ENCODE measurements at regions not wholly inside any gene's neighbourhood (a gene's known extent, or its start where the extent isn't known, plus 50 kb on each side); places are given as distances from the start of the nearest gene placed in this dataset.

DNA sequence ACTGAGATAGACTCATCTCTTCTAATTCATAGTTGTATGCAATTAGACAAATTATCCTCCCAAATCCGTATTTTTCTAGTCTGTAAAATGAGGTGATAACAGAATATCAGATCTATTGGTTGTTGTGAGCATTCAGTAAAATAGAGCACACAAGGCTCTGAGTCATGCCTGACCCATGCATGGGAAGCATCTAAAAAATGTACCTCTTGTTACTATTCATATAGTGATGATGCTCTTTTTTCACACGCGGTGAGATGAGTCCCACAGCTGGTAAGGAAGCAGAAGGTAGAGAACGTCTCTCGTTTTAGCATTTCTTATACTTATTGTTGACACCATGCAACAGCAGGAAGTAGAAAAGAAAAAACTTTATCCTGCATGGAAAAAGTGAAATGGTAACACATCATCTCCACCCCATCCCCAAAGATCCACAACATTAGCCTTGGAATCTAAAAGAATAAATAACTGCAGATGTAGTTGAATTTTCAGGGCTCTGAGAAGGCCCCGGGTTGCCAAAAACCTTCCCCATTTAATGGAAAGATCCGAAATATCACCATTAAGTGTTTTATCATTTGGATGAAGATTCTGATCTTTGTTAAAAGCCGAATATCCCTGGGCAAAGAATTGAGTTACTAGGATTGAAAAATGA is 215.6 kb downstream of the TMEM114 start:
- TF ChIP-seq POLR2A (IDR thresholded peaks at IDR 0.05), result no peak
- TF ChIP-seq, protein P1, sequence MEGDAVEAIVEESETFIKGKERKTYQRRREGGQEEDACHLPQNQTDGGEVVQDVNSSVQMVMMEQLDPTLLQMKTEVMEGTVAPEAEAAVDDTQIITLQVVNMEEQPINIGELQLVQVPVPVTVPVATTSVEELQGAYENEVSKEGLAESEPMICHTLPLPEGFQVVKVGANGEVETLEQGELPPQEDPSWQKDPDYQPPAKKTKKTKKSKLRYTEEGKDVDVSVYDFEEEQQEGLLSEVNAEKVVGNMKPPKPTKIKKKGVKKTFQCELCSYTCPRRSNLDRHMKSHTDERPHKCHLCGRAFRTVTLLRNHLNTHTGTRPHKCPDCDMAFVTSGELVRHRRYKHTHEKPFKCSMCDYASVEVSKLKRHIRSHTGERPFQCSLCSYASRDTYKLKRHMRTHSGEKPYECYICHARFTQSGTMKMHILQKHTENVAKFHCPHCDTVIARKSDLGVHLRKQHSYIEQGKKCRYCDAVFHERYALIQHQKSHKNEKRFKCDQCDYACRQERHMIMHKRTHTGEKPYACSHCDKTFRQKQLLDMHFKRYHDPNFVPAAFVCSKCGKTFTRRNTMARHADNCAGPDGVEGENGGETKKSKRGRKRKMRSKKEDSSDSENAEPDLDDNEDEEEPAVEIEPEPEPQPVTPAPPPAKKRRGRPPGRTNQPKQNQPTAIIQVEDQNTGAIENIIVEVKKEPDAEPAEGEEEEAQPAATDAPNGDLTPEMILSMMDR (IDR thresholded peaks at IDR 0.05), result no peak
